Transverse colon (tissue), 4 donors: ENCODE measurements at regions not wholly inside any gene's neighbourhood (a gene's known extent, or its start where the extent isn't known, plus 50 kb on each side); places are given as distances from the start of the nearest gene placed in this dataset.
"Not testable (repeated sequence)": the region's sequence is repeated elsewhere in the genome, so short reads cannot be mapped to it uniquely, and the experiment has no call there.

ENCODE experiments used
- DNase-seq: peaks from one replicate; pipeline ENCODE4 v3.0.0-alpha.2; 2019
- H3K27ac ChIP-seq, 4 donors: fragments of 200-600 bp; sonication (generic); 2 replicates each; pipeline ENCODE4 v1.5.1; 2016 to 2018; ENCODE audit warnings: inconsistent platforms in 4 of 4
- H3K27me3 ChIP-seq: fragments of 200-600 bp; sonication (generic); 2 replicates; pipeline ENCODE4 v1.5.1; 2017; ENCODE audit warnings: inconsistent platforms
- H3K36me3 ChIP-seq, 4 donors: fragments of 200-600 bp; sonication (generic); 2 replicates each; pipeline ENCODE4 v1.5.1; 2017 to 2019; ENCODE audit warnings: inconsistent platforms in 4 of 4
- H3K4me1 ChIP-seq, 4 donors: fragments of 200-600 bp; sonication (generic); 2 replicates each; pipeline ENCODE4 v1.5.1; 2017 to 2020; ENCODE audit warnings: inconsistent platforms in 4 of 4
- H3K4me3 ChIP-seq, 4 donors: fragments of 200-600 bp; sonication (generic); 1 replicate in 1 of 4; 2 replicates in 3 of 4; pipeline versions ENCODE4 v1.5.1 to v1.6.1; 2017 to 2019; ENCODE audit warnings: inconsistent platforms in 4 of 4
- H3K9me3 ChIP-seq, 2 donors: fragments of 200-600 bp; sonication (generic); 2 replicates each; pipeline ENCODE4 v1.5.1; 2017 to 2019; ENCODE audit warnings: inconsistent platforms in 2 of 2
- EP300 ChIP-seq: sonication (generic); formaldehyde crosslinking; IDR thresholded peaks from one replicate; pipeline ENCODE4 v1.6.1; 2017; ENCODE audit warnings: antibody characterized with exemption, low read depth
- POLR2A ChIP-seq: fragments of 450-650 bp; IDR thresholded peaks from one replicate; pipeline ENCODE4 v1.6.1; 2016; ENCODE audit warnings: antibody characterized with exemption, mild to moderate bottlenecking, moderate library complexity
- POLR2AphosphoS5 ChIP-seq, 3 donors: sonication (generic); formaldehyde crosslinking; IDR thresholded peaks; one replicate each; pipeline ENCODE4 v1.6.1; 2016; ENCODE audit warnings: antibody characterized with exemption in 3 of 3
- WGBS, 2 donors: methylation state at CpG; one replicate each; pipeline ENCODE4 v1.1.5; 2018; ENCODE audit warnings: low coverage in 1 of 2; 5-methylcytosine and 5-hydroxymethylcytosine counted together
- in situ Hi-C, 4 donors: fragments of 200-750 bp; cut with MboI; loops; one replicate each; pipeline versions ENCODE4 v1.15.0 to v1.15.1; 2017; ENCODE audit warnings: low sequenced_read_pairs in 3 of 4, low pct_ligation_motif_present in 1 of 4, low pct_unique_long_range_greater_than_20kb in 1 of 4
- intact Hi-C: fragments of 100-400 bp; cut with DNase I; formaldehyde crosslinking; loops from one replicate; pipeline ENCODE4 v1.15.1; 2023; ENCODE audit warnings: low total_unique reads
- TF ChIP-seq, protein P1 (sequence below), 5 experiments: fragments of 200-600 bp in 3 of 5; fragments of 450-650 bp in 2 of 5; sonication (generic) in 3 of 5; IDR thresholded peaks; 1 replicate in 2 of 5; 2 replicates in 3 of 5; pipeline ENCODE4 v1.5.1; 2016 to 2017; ENCODE audit warnings: antibody characterized with exemption in 5 of 5, inconsistent platforms in 3 of 5, mild to moderate bottlenecking in 2 of 5, moderate library complexity in 1 of 5

GRCh38 chr3:81837071-81837593, 75.7 kb upstream of the GBE1 start:
- in situ Hi-C loops, result no loop called here
- no peaks in the 10 kb centered on the region for H3K4me1 ChIP-seq
- 89 to 91% methylated on average over 6 of the region's 6 CpGs for WGBS, 2 donors
- intact Hi-C loops, result no loop called here
- TF ChIP-seq EP300, result no peak
- TF ChIP-seq POLR2AphosphoS5 (IDR thresholded peaks at IDR 0.05), result no peak
- no peak for TF ChIP-seq POLR2A
- TF ChIP-seq, protein P1, sequence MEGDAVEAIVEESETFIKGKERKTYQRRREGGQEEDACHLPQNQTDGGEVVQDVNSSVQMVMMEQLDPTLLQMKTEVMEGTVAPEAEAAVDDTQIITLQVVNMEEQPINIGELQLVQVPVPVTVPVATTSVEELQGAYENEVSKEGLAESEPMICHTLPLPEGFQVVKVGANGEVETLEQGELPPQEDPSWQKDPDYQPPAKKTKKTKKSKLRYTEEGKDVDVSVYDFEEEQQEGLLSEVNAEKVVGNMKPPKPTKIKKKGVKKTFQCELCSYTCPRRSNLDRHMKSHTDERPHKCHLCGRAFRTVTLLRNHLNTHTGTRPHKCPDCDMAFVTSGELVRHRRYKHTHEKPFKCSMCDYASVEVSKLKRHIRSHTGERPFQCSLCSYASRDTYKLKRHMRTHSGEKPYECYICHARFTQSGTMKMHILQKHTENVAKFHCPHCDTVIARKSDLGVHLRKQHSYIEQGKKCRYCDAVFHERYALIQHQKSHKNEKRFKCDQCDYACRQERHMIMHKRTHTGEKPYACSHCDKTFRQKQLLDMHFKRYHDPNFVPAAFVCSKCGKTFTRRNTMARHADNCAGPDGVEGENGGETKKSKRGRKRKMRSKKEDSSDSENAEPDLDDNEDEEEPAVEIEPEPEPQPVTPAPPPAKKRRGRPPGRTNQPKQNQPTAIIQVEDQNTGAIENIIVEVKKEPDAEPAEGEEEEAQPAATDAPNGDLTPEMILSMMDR (IDR thresholded peaks at IDR 0.05), result no peak
- H3K27ac ChIP-seq, result no peak overlapping the region
- H3K36me3 ChIP-seq, result no peaks in the 10 kb centered on the region
- no peak overlapping the region for H3K4me3 ChIP-seq
- no peaks in the 10 kb centered on the region for H3K9me3 ChIP-seq
- no peak for DNase-seq
- no peaks in the 10 kb centered on the region for H3K27me3 ChIP-seq

DNA sequence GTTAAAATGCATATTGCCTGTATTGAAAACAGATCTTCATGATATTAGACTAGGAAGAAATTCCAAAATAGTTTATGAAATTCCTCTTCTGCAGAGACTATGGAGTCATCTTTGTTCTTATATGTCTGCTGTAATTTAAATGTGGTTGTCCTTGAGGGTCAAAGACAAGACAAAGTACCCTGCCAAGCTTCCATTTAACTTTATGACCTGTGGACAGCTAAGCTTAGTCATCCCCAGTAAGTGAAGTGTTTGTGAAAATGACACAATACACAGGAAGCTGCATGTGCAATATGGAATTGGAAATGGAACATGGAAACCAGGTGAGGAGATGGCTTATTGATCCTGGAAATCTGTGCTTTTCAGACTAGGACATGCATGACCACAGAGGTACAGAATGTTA, 68.5 kb upstream of the GBE1 start:
- TF ChIP-seq, protein P1 (IDR thresholded peaks at IDR 0.05), result no peak
- TF ChIP-seq EP300 (no peak), POLR2A (no peak), POLR2AphosphoS5 (IDR thresholded peaks at IDR 0.05) (no peak)
- in situ Hi-C loops (no loop called here), intact Hi-C loops (no loop called here)
- Histone ChIP-seq H3K36me3 (no peaks in the 10 kb centered on the region), H3K9me3 (no peaks in the 10 kb centered on the region), H3K27ac (no peak overlapping the region), H3K4me1 (no peaks in the 10 kb centered on the region), H3K4me3 (no peak overlapping the region), H3K27me3 (no peaks in the 10 kb centered on the region)
- DNase-seq, result no peak

- H3K27me3 ChIP-seq, intact Hi-C loops, H3K27ac ChIP-seq, H3K36me3 ChIP-seq, in situ Hi-C loops, H3K4me1 ChIP-seq, DNase-seq, H3K9me3 ChIP-seq, H3K4me3 ChIP-seq: not testable (repeated sequence)
- 87 to 88% methylated on average over 5 of the region's 5 CpGs for WGBS, 2 donors
These were observed 67.8 kb upstream of the GBE1 start for GRCh38 chr3:81829272-81829671.

DNA sequence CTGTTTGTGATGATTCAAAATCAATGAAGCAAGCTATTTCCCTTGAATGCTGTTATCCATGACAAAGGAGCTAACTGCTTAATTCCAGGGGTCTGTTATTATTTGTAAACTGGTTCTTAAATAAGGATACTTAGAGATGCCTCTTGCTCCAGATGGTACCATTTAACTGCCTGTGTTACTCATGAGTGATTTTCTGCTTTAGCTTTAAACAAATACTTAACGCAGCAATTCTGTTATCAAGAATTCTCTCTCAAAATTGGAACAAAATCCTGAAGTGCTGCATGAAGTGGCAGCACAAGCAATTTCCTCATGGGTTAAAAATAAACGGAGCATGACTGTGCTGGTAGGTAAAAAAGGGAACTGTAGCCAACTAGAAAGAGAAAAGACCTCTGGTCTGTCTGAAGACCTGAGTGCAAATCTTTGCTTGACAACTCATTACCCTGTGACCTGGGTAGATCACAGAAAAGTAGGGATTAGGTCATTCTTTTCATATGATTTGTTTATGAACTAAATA, 62.5 kb upstream of the GBE1 start:
- H3K4me1 ChIP-seq, result no peaks in the 10 kb centered on the region
- DNase-seq, result no peak
- H3K9me3 ChIP-seq, result no peaks in the 10 kb centered on the region
- no peaks in the 10 kb centered on the region for H3K36me3 ChIP-seq
- TF ChIP-seq, protein P1 (IDR thresholded peaks at IDR 0.05), result no peak
- no peak for TF ChIP-seq EP300
- TF ChIP-seq POLR2AphosphoS5 (IDR thresholded peaks at IDR 0.05), result no peak
- no peak for TF ChIP-seq POLR2A
- no peak overlapping the region for H3K4me3 ChIP-seq
- WGBS, 2 donors, result 21 to 34% methylated on average over 2 of the region's 2 CpGs
- in situ Hi-C loops (no loop called here), intact Hi-C loops (no loop called here)
- H3K27ac ChIP-seq, result no peak overlapping the region
- H3K27me3 ChIP-seq, result no peaks in the 10 kb centered on the region

GRCh38 chr3:81823086-81823485, 61.6 kb upstream of the GBE1 start:
- intact Hi-C loops (no loop called here), in situ Hi-C loops (no loop called here)
- Histone ChIP-seq H3K27ac (no peak overlapping the region), H3K4me1 (no peaks in the 10 kb centered on the region), H3K4me3 (no peak overlapping the region), H3K27me3 (no peaks in the 10 kb centered on the region), H3K9me3 (no peaks in the 10 kb centered on the region), H3K36me3 (no peaks in the 10 kb centered on the region)
- TF ChIP-seq POLR2A, result no peak
- TF ChIP-seq EP300, result no peak
- TF ChIP-seq, protein P1 (IDR thresholded peaks at IDR 0.05), result no peak
- TF ChIP-seq POLR2AphosphoS5 (IDR thresholded peaks at IDR 0.05), result no peak
- 92 to 94% methylated on average over 2 to 3 of the region's 3 CpGs for WGBS, 2 donors
- DNase-seq, result no peak
